ENCODE measurements at regions not wholly inside any gene's neighbourhood (a gene's known extent, or its start where the extent isn't known, plus 50 kb on each side); places are given as distances from the start of the nearest gene placed in this dataset.

- Histone ChIP-seq H3K4me1 (ENCODE audit: insufficient read depth, low read length, poor library complexity, severe bottlenecking) (no peaks in the 10 kb centered on the region), H3K36me3 (ENCODE audit: insufficient read depth, low read length, poor library complexity, severe bottlenecking) (no peaks in the 10 kb centered on the region), H3K4me3 (ENCODE audit: low read depth, low read length, poor library complexity, severe bottlenecking) (no peak overlapping the region), H3K9me3 (ENCODE audit: low read depth, low read length, poor library complexity, severe bottlenecking) (peaks cover 31% of the 10 kb centered on the region), H3K27ac (ENCODE audit: low read depth, low read length, poor library complexity, severe bottlenecking) (no peak overlapping the region), H3K27me3 (replicated peaks; ENCODE audit: insufficient read depth, low read depth, low read length, poor library complexity) (no peaks in the 10 kb centered on the region)
- DNase-seq (ENCODE audit: low spot score): no peak
- ChIA-PET CTCF (no interaction called here), POLR2A (ENCODE audit: low non-redundant PET) (no interaction called here)
- TF ChIP-seq EZH2 (IDR thresholded peaks at IDR 0.05; ENCODE audit: borderline replicate concordance, low read depth, low read length, poor library complexity, severe bottlenecking) (no peak), CTCF (conservative IDR thresholded peaks at IDR 0.05; ENCODE audit: low read depth, low read length) (no peak)
- no TSS peak for BruUV-seq (replicated peaks)
- intact Hi-C loops (cut with micrococcal nuclease; ENCODE audit: unreplicated experiment): no loop called here
Measured at GRCh38 chr19:28601723-28602440, 611.1 kb downstream of the UQCRFS1 start.

GRCh38 chr19:28598861-28599260 lies 614.1 kb downstream of the UQCRFS1 start:
- no TSS peak for BruUV-seq (replicated peaks)
- Histone ChIP-seq H3K9me3 (ENCODE audit: low read depth, low read length, poor library complexity, severe bottlenecking) (peaks cover 24% of the 10 kb centered on the region), H3K27ac (ENCODE audit: low read depth, low read length, poor library complexity, severe bottlenecking) (no peak overlapping the region), H3K27me3 (replicated peaks; ENCODE audit: insufficient read depth, low read depth, low read length, poor library complexity) (no peaks in the 10 kb centered on the region), H3K36me3 (ENCODE audit: insufficient read depth, low read length, poor library complexity, severe bottlenecking) (no peaks in the 10 kb centered on the region), H3K4me1 (ENCODE audit: insufficient read depth, low read length, poor library complexity, severe bottlenecking) (no peaks in the 10 kb centered on the region), H3K4me3 (ENCODE audit: low read depth, low read length, poor library complexity, severe bottlenecking) (no peak overlapping the region)
- POLR2A ChIA-PET (ENCODE audit: low non-redundant PET): no interaction called here
- intact Hi-C loops (cut with micrococcal nuclease; ENCODE audit: unreplicated experiment): no loop called here
- CTCF ChIA-PET: no interaction called here
- no peak for TF ChIP-seq EZH2 (IDR thresholded peaks at IDR 0.05; ENCODE audit: borderline replicate concordance, low read depth, low read length, poor library complexity, severe bottlenecking)
- no peak for TF ChIP-seq CTCF (conservative IDR thresholded peaks at IDR 0.05; ENCODE audit: low read depth, low read length)
- no peak for DNase-seq (ENCODE audit: low spot score)

GRCh38 chr19:28596561-28597071 lies 616.3 kb downstream of the UQCRFS1 start:
- H3K9me3 ChIP-seq (ENCODE audit: low read depth, low read length, poor library complexity, severe bottlenecking): peaks cover 21% of the 10 kb centered on the region
- ChIA-PET POLR2A (ENCODE audit: low non-redundant PET) (interaction anchor here (0.6 kb wide), 1 partner anchor 429 kb away, joined by 19 read pairs; no protein-coding TSS in a partner anchor), CTCF (no interaction called here)
- H3K27me3 ChIP-seq (replicated peaks; ENCODE audit: insufficient read depth, low read depth, low read length, poor library complexity): no peaks in the 10 kb centered on the region
- no peak overlapping the region for H3K27ac ChIP-seq (ENCODE audit: low read depth, low read length, poor library complexity, severe bottlenecking)
- no peak for TF ChIP-seq CTCF (conservative IDR thresholded peaks at IDR 0.05; ENCODE audit: low read depth, low read length)
- no peaks in the 10 kb centered on the region for H3K36me3 ChIP-seq (ENCODE audit: insufficient read depth, low read length, poor library complexity, severe bottlenecking)
- DNase-seq (ENCODE audit: low spot score): no peak
- BruUV-seq (replicated peaks): no TSS peak
- H3K4me1 ChIP-seq (ENCODE audit: insufficient read depth, low read length, poor library complexity, severe bottlenecking): no peaks in the 10 kb centered on the region
- no peak overlapping the region for H3K4me3 ChIP-seq (ENCODE audit: low read depth, low read length, poor library complexity, severe bottlenecking)
- intact Hi-C loops (cut with micrococcal nuclease; ENCODE audit: unreplicated experiment): no loop called here
